Liver (tissue), 3 donors: ENCODE measurements at regions not wholly inside any gene's neighbourhood (a gene's known extent, or its start where the extent isn't known, plus 50 kb on each side); places are given as distances from the start of the nearest gene placed in this dataset.

Source experiments
- ATF3 ChIP-seq: IDR thresholded peaks from 2 replicates; pipeline ENCODE4 v1.6.1; 2016; ENCODE audit warnings: antibody characterized with exemption
- GABPA ChIP-seq, 2 donors: IDR thresholded peaks in 1 of 2; conservative IDR thresholded peaks in 1 of 2; 2 replicates each; pipeline ENCODE4 v1.6.1; 2016; ENCODE audit warnings: antibody characterized with exemption in 2 of 2, mild to moderate bottlenecking in 1 of 2, moderate library complexity in 1 of 2
- HNF4A ChIP-seq, 2 donors: conservative IDR thresholded peaks; 2 replicates each; pipeline ENCODE4 v1.6.1; 2016; ENCODE audit warnings: antibody characterized with exemption in 2 of 2, mild to moderate bottlenecking in 2 of 2
- NR2F2 ChIP-seq: IDR thresholded peaks from 2 replicates; pipeline ENCODE4 v1.6.1; 2016; ENCODE audit warnings: antibody characterized with exemption
- REST ChIP-seq: IDR thresholded peaks from 2 replicates; pipeline ENCODE4 v1.6.1; 2016; ENCODE audit warnings: antibody characterized with exemption, mild to moderate bottlenecking
- SP1 ChIP-seq: IDR thresholded peaks from 2 replicates; pipeline ENCODE4 v1.6.1; 2018; ENCODE audit warnings: antibody characterized with exemption, mild to moderate bottlenecking
- TAF1 ChIP-seq: conservative IDR thresholded peaks from 2 replicates; pipeline ENCODE4 v1.6.1; 2016; ENCODE audit warnings: antibody characterized with exemption, mild to moderate bottlenecking
- YY1 ChIP-seq: IDR thresholded peaks from 2 replicates; pipeline ENCODE4 v1.6.1; 2016; ENCODE audit warnings: antibody characterized with exemption, mild to moderate bottlenecking
- ZBTB33 ChIP-seq: IDR thresholded peaks from 2 replicates; pipeline ENCODE4 v1.6.1; 2016; ENCODE audit warnings: antibody characterized with exemption
- TF ChIP-seq, protein P1 (sequence below): IDR thresholded peaks from 2 replicates; pipeline ENCODE4 v1.6.1; 2016; ENCODE audit warnings: antibody characterized with exemption
- TF ChIP-seq, protein P2 (sequence below): fragments of 150-350 bp; IDR thresholded peaks from 2 replicates; pipeline ENCODE4 v1.5.1; 2017; ENCODE audit warnings: improper control_type of control experiment, low read depth, low read length; ENCODE audit not compliant: missing input control
- donor health status: healthy.
- donor health status: healthy.

DNA sequence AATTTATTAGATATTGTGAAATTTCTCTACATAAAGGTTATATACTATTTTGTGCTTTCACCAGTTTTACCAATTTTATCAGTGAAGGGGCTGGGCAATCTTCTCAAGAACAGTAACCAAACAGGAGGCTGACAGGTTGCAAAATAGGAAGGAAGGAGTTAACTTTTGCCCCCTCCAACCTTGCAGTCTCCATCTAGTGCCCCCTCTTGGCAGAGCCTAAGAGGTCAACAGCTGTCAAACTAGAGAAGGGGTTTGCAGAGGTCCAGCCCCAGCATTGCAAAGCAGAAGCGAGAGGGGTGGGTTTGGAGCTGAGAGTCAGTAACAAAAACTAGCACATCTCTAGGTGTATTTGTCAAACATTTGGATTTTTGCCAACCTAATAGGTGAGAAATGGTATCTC lies 391.0 kb downstream of the CDC5L start:
- no peak for TF ChIP-seq SP1
- TF ChIP-seq REST, result no peak
- TF ChIP-seq, protein P1, sequence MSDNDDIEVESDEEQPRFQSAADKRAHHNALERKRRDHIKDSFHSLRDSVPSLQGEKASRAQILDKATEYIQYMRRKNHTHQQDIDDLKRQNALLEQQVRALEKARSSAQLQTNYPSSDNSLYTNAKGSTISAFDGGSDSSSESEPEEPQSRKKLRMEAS, result no peak
- TF ChIP-seq, protein P2, sequence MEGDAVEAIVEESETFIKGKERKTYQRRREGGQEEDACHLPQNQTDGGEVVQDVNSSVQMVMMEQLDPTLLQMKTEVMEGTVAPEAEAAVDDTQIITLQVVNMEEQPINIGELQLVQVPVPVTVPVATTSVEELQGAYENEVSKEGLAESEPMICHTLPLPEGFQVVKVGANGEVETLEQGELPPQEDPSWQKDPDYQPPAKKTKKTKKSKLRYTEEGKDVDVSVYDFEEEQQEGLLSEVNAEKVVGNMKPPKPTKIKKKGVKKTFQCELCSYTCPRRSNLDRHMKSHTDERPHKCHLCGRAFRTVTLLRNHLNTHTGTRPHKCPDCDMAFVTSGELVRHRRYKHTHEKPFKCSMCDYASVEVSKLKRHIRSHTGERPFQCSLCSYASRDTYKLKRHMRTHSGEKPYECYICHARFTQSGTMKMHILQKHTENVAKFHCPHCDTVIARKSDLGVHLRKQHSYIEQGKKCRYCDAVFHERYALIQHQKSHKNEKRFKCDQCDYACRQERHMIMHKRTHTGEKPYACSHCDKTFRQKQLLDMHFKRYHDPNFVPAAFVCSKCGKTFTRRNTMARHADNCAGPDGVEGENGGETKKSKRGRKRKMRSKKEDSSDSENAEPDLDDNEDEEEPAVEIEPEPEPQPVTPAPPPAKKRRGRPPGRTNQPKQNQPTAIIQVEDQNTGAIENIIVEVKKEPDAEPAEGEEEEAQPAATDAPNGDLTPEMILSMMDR, result no peak
- no peak for TF ChIP-seq HNF4A (conservative IDR thresholded peaks at IDR 0.05)
- no peak for TF ChIP-seq TAF1
- TF ChIP-seq ZBTB33, result no peak
- TF ChIP-seq ATF3, result no peak
- no peak for TF ChIP-seq GABPA (IDR thresholded peaks at IDR 0.05 in 1 of 2, conservative IDR thresholded peaks at IDR 0.05 in 1 of 2)
- TF ChIP-seq YY1, result no peak
- no peak for TF ChIP-seq NR2F2
